ENCODE measurements at regions not wholly inside any gene's neighbourhood (a gene's known extent, or its start where the extent isn't known, plus 50 kb on each side); places are given as distances from the start of the nearest gene placed in this dataset.

DNA sequence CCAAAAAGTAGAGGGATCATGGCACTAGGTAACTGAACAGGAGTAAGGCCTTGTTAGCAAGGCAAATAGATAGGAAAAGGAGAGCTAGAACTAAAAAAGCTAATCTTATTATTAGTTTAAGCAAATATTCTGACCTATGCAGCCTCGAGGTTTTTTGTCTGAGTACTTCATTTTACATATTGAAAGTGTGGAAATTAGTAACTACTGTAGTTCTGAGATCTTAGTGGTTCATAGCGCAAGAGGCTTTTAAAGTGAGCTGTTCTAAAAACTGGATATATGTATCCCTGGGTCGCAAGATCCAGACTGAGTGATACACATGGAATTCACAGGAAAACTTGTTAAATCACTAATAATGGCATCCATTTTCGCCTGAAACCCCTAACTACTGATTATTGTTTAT, 411.0 kb upstream of the SOX5 start:
- Histone ChIP-seq H3K27ac (ENCODE audit: low read length) (no peak overlapping the region), H3K36me3 (ENCODE audit: low read depth, low read length) (no peaks in the 10 kb centered on the region), H3F3A (ENCODE audit: low read length, unreplicated experiment) (no peaks in the 10 kb centered on the region), H3K9ac (ENCODE audit: low read length) (no peak overlapping the region), H4K20me1 (ENCODE audit: low read length) (no peaks in the 10 kb centered on the region), H3K9me2 (replicated peaks; ENCODE audit: low read length) (no peaks in the 10 kb centered on the region), H2AFZ (ENCODE audit: low read length) (no peak overlapping the region), H3K4me3 (ENCODE audit: low read length) (no peak overlapping the region), H3K79me2 (ENCODE audit: low read length) (no peaks in the 10 kb centered on the region), H3K4me2 (ENCODE audit: low read length) (no peak overlapping the region), H3K27me3 (ENCODE audit: low read length) (no peaks in the 10 kb centered on the region), H3K9me3 (ENCODE audit: low read length) (no peaks in the 10 kb centered on the region), H3K4me1 (ENCODE audit: insufficient read depth, low read length) (no peaks in the 10 kb centered on the region)
- intact Hi-C loops (cut with micrococcal nuclease), result no loop called here
- CTCF ChIA-PET, result no interaction called here
- POLR2A ChIA-PET (ENCODE audit: unreplicated experiment), result no interaction called here
- no peak for ATAC-seq
- TF ChIP-seq, protein P1, sequence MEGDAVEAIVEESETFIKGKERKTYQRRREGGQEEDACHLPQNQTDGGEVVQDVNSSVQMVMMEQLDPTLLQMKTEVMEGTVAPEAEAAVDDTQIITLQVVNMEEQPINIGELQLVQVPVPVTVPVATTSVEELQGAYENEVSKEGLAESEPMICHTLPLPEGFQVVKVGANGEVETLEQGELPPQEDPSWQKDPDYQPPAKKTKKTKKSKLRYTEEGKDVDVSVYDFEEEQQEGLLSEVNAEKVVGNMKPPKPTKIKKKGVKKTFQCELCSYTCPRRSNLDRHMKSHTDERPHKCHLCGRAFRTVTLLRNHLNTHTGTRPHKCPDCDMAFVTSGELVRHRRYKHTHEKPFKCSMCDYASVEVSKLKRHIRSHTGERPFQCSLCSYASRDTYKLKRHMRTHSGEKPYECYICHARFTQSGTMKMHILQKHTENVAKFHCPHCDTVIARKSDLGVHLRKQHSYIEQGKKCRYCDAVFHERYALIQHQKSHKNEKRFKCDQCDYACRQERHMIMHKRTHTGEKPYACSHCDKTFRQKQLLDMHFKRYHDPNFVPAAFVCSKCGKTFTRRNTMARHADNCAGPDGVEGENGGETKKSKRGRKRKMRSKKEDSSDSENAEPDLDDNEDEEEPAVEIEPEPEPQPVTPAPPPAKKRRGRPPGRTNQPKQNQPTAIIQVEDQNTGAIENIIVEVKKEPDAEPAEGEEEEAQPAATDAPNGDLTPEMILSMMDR (conservative IDR thresholded peaks at IDR 0.05; ENCODE audit: low read depth, low read length), result no peak
- TF ChIP-seq EZH2 (IDR thresholded peaks at IDR 0.05; ENCODE audit: low read length, unreplicated experiment) (no peak), EZH2phosphoT487 (IDR thresholded peaks at IDR 0.05; ENCODE audit: borderline replicate concordance, low read length) (no peak)
- DNase-seq, result no peak
- no TSS peak for BruUV-seq (replicated peaks)

DNA sequence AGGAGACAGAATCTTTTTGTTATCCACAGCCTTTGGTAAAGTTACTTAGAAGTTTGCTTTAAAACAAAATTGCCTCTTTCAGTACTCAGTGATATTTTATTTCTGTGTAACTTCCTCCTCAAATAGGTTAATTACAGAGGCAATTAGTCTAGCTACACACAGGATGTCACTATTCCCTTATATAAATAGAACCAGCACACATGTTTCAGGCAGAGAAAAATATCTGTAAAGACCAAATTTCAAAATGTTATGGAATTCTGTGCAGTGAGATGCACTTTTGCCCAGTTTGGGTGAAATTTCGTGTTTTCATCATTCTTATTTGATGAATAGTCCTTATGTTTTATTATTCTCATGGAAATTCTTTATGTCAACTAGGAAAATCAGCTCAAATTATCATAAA, 410.6 kb upstream of the SOX5 start:
- Histone ChIP-seq H3K4me3 (ENCODE audit: low read length) (no peak overlapping the region), H3F3A (ENCODE audit: low read length, unreplicated experiment) (no peaks in the 10 kb centered on the region), H4K20me1 (ENCODE audit: low read length) (no peaks in the 10 kb centered on the region), H3K9ac (ENCODE audit: low read length) (no peak overlapping the region), H3K9me2 (replicated peaks; ENCODE audit: low read length) (no peaks in the 10 kb centered on the region), H3K36me3 (ENCODE audit: low read depth, low read length) (no peaks in the 10 kb centered on the region), H3K79me2 (ENCODE audit: low read length) (no peaks in the 10 kb centered on the region), H3K9me3 (ENCODE audit: low read length) (no peaks in the 10 kb centered on the region), H3K4me2 (ENCODE audit: low read length) (no peak overlapping the region), H3K4me1 (ENCODE audit: insufficient read depth, low read length) (no peaks in the 10 kb centered on the region), H3K27ac (ENCODE audit: low read length) (no peak overlapping the region), H3K27me3 (ENCODE audit: low read length) (no peaks in the 10 kb centered on the region), H2AFZ (ENCODE audit: low read length) (no peak overlapping the region)
- ATAC-seq (no peak), DNase-seq (no peak)
- intact Hi-C loops (cut with micrococcal nuclease), result no loop called here
- no TSS peak for BruUV-seq (replicated peaks)
- POLR2A ChIA-PET (ENCODE audit: unreplicated experiment), result no interaction called here
- TF ChIP-seq EZH2phosphoT487 (IDR thresholded peaks at IDR 0.05; ENCODE audit: borderline replicate concordance, low read length) (no peak), EZH2 (IDR thresholded peaks at IDR 0.05; ENCODE audit: low read length, unreplicated experiment) (no peak)
- TF ChIP-seq, protein P1 (conservative IDR thresholded peaks at IDR 0.05; ENCODE audit: low read depth, low read length), result no peak
- CTCF ChIA-PET, result no interaction called here

DNA sequence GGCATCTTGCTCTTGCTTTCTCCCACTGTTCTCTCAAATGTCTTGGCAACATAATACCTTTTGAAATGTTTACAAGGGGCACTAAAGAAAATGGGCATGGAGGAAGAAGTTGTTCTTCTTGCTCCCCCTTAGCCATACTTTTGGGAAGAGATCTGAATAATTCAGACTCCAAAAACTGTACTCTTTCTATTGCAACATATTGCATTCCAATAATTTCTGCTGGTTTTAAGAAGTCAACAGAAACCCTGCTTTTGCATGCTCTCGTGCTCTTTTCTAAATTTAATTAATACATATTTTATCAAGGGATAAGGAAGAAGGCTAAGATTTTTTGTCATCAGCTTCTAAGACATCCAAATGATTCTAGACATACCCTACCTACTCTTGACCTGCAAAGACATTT, 409.9 kb upstream of the SOX5 start:
- no peaks in the 10 kb centered on the region for H3K4me1 ChIP-seq (ENCODE audit: insufficient read depth, low read length)
- no peaks in the 10 kb centered on the region for H3F3A ChIP-seq (ENCODE audit: low read length, unreplicated experiment)
- ATAC-seq, result no peak
- H3K36me3 ChIP-seq (ENCODE audit: low read depth, low read length), result no peaks in the 10 kb centered on the region
- CTCF ChIA-PET, result no interaction called here
- intact Hi-C loops (cut with micrococcal nuclease), result no loop called here
- no peak overlapping the region for H2AFZ ChIP-seq (ENCODE audit: low read length)
- BruUV-seq (replicated peaks), result no TSS peak
- no peak overlapping the region for H3K9ac ChIP-seq (ENCODE audit: low read length)
- no peak overlapping the region for H3K27ac ChIP-seq (ENCODE audit: low read length)
- no peaks in the 10 kb centered on the region for H3K79me2 ChIP-seq (ENCODE audit: low read length)
- no peak overlapping the region for H3K4me2 ChIP-seq (ENCODE audit: low read length)
- H4K20me1 ChIP-seq (ENCODE audit: low read length), result no peaks in the 10 kb centered on the region
- TF ChIP-seq, protein P1 (conservative IDR thresholded peaks at IDR 0.05; ENCODE audit: low read depth, low read length), result no peak
- no peak for TF ChIP-seq EZH2 (IDR thresholded peaks at IDR 0.05; ENCODE audit: low read length, unreplicated experiment)
- TF ChIP-seq EZH2phosphoT487 (IDR thresholded peaks at IDR 0.05; ENCODE audit: borderline replicate concordance, low read length), result no peak
- no peak overlapping the region for H3K4me3 ChIP-seq (ENCODE audit: low read length)
- H3K9me3 ChIP-seq (ENCODE audit: low read length), result no peaks in the 10 kb centered on the region
- no peak for DNase-seq
- H3K27me3 ChIP-seq (ENCODE audit: low read length), result no peaks in the 10 kb centered on the region
- H3K9me2 ChIP-seq (replicated peaks; ENCODE audit: low read length), result no peaks in the 10 kb centered on the region
- POLR2A ChIA-PET (ENCODE audit: unreplicated experiment), result no interaction called here

Data from PC-3 (cell line).